Tibial nerve (tissue), 4 donors: ENCODE measurements at regions not wholly inside any gene's neighbourhood (a gene's known extent, or its start where the extent isn't known, plus 50 kb on each side); places are given as distances from the start of the nearest gene placed in this dataset.

ENCODE experiments used
- CTCF ChIP-seq, 5 experiments: fragments of 200-600 bp in 3 of 5; fragments of 450-650 bp in 2 of 5; sonication (generic) in 3 of 5; IDR thresholded peaks; one replicate each; pipeline ENCODE4 v1.5.1; 2016 to 2019; ENCODE audit warnings: antibody characterized with exemption in 5 of 5, mild to moderate bottlenecking in 3 of 5, moderate library complexity in 2 of 5
- EP300 ChIP-seq, 2 donors: sonication (generic); formaldehyde crosslinking; IDR thresholded peaks; one replicate each; pipeline ENCODE4 v1.6.1; 2017; ENCODE audit warnings: antibody characterized with exemption in 2 of 2, mild to moderate bottlenecking in 1 of 2

GRCh38 chr2:194696690-194697089, 960.3 kb upstream of the SLC39A10 start:
- TF ChIP-seq CTCF (IDR thresholded peaks at IDR 0.05) (no peak), EP300 (IDR thresholded peaks at IDR 0.05) (no peak)
